Stimulated activated CD8-positive, alpha-beta memory T cell treated with anti-CD3 and anti-CD28 coated beads, Interleukin-7, amount 100 ng/mL, for 1 hour (primary cell): ENCODE measurements at regions not wholly inside any gene's neighbourhood (a gene's known extent, or its start where the extent isn't known, plus 50 kb on each side); places are given as distances from the start of the nearest gene placed in this dataset.

ENCODE experiments used
- DNase-seq, 2 donors: peaks; one replicate each; pipeline ENCODE4 v3.0.0-alpha.2; 2020; ENCODE audit warnings: low read depth in 2 of 2

- no peak for DNase-seq
Observed at GRCh38 chr12:92276276-92276675, 130.6 kb upstream of the BTG1 start.

GRCh38 chr12:92275443-92276154 is 130.0 kb upstream of the BTG1 start:
- DNase-seq, result no peak

GRCh38 chr12:92273076-92273475 is 127.4 kb upstream of the BTG1 start:
- DNase-seq, result no peak

GRCh38 chr12:92272061-92272964 is 126.7 kb upstream of the BTG1 start:
- DNase-seq, result no peak

- no peak for DNase-seq
Observed at GRCh38 chr12:92271341-92271740, 125.7 kb upstream of the BTG1 start.

- DNase-seq, result no peak
Observed at GRCh38 chr12:92270521-92270920, 124.9 kb upstream of the BTG1 start.

- no peak for DNase-seq
Observed at GRCh38 chr12:92268946-92269345, 123.3 kb upstream of the BTG1 start.

- no peak for DNase-seq
Observed at GRCh38 chr12:92261692-92262091, 116.0 kb upstream of the BTG1 start.

- no peak for DNase-seq
Observed at GRCh38 chr12:92261071-92261470, 115.4 kb upstream of the BTG1 start.

- DNase-seq, result no peak
Observed at GRCh38 chr12:92259696-92260251, 114.1 kb upstream of the BTG1 start.

GRCh38 chr12:92259291-92259690 is 113.6 kb upstream of the BTG1 start:
- DNase-seq, result no peak

- DNase-seq, result no peak
Observed at GRCh38 chr12:92257261-92257660, 111.6 kb upstream of the BTG1 start.

- no peak for DNase-seq
Observed at GRCh38 chr12:92255741-92256140, 110.1 kb upstream of the BTG1 start.

GRCh38 chr12:92253301-92253700 is 107.7 kb upstream of the BTG1 start:
- no peak for DNase-seq

GRCh38 chr12:92248977-92249376 is 103.3 kb upstream of the BTG1 start:
- no peak for DNase-seq

- DNase-seq, result no peak
Observed at GRCh38 chr12:92244036-92244435, 98.4 kb upstream of the BTG1 start.

GRCh38 chr12:92242907-92243306 is 97.3 kb upstream of the BTG1 start:
- no peak for DNase-seq

- no peak for DNase-seq
Observed at GRCh38 chr12:92237762-92238523, 92.3 kb upstream of the BTG1 start.

GRCh38 chr12:92237262-92237661 is 91.6 kb upstream of the BTG1 start:
- no peak for DNase-seq

- DNase-seq, result no peak
Observed at GRCh38 chr12:92235703-92236472, 90.2 kb upstream of the BTG1 start.

GRCh38 chr12:92234533-92234932 is 88.9 kb upstream of the BTG1 start:
- no peak for DNase-seq
